ENCODE measurements at regions not wholly inside any gene's neighbourhood (a gene's known extent, or its start where the extent isn't known, plus 50 kb on each side); places are given as distances from the start of the nearest gene placed in this dataset.
A peak's percentile ranks its signal among the peaks of the same experiment; 100 is the strongest.

DNA sequence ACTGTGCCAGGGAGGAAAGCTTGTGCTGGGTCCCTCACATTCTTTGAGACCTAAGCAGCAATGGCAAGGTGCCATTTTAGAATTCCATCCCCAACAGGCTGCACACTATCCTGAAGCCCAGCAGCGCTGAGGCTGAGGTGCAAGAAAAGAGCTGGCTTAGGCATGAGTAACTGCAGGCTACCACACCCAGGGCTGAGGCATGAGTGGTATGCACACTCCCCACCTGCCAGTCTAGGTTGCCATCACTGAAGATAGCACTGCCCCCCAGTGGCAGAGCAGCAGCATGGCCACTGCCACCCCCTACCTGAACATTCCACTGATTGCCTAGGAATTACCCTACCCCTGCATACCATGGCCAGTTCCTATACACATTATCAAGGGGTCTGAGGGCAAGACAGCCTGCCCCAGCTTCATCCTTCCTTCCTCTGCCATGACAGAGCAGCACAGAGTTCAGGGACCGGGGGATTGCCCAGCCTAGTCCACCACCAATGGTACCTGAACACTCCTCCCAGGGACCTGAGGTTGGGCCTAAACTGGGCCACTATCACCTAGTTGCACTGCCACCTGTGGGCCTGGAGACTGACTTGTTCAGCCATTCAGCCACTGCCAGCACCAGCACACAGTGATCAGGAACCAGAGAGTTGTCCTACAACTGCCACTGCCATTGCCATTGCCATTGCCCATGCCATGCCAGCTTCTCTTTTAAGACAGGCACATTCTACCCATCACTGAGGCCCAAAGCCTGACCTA, 129.8 kb downstream of the SATB1 start:
- TF ChIP-seq, protein P1, sequence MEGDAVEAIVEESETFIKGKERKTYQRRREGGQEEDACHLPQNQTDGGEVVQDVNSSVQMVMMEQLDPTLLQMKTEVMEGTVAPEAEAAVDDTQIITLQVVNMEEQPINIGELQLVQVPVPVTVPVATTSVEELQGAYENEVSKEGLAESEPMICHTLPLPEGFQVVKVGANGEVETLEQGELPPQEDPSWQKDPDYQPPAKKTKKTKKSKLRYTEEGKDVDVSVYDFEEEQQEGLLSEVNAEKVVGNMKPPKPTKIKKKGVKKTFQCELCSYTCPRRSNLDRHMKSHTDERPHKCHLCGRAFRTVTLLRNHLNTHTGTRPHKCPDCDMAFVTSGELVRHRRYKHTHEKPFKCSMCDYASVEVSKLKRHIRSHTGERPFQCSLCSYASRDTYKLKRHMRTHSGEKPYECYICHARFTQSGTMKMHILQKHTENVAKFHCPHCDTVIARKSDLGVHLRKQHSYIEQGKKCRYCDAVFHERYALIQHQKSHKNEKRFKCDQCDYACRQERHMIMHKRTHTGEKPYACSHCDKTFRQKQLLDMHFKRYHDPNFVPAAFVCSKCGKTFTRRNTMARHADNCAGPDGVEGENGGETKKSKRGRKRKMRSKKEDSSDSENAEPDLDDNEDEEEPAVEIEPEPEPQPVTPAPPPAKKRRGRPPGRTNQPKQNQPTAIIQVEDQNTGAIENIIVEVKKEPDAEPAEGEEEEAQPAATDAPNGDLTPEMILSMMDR (IDR thresholded peaks at IDR 0.05) = peak; percentile 52
- Histone ChIP-seq H3K27ac (no peak overlapping the region), H3K9me3 (no peaks in the 10 kb centered on the region), H3K36me3 (no peaks in the 10 kb centered on the region), H3K27me3 (no peaks in the 10 kb centered on the region), H3K4me1 (no peaks in the 10 kb centered on the region), H3K4me3 (no peak overlapping the region)
- DNase-seq (peak; percentile 73), ATAC-seq (peak; percentile 100)
- intact Hi-C loops (cut with DNase I) = no loop called here

DNA sequence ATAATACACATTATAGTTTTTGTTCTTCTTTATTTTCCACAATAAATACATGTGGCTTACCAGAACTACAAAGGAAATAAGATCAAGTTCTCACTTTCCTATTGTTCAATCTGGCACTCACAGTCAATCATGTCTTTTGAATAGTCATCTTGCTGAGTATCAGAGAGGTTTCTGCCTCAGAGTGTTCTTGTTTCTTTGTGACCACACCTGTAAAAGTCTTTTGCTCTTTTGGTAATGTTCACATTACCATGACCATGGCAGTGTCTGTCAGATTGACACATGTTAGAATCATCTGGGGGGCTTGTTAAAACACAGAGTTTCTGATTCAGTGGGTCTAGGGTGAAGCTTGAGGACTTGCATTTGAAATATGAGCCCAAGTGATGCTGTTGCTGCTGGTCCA, 135.0 kb downstream of the SATB1 start:
- DNase-seq (no peak), ATAC-seq (no peak)
- TF ChIP-seq, protein P1 (IDR thresholded peaks at IDR 0.05) = no peak
- Histone ChIP-seq H3K27ac (no peak overlapping the region), H3K4me3 (no peak overlapping the region), H3K36me3 (no peaks in the 10 kb centered on the region), H3K9me3 (no peaks in the 10 kb centered on the region), H3K27me3 (no peaks in the 10 kb centered on the region), H3K4me1 (no peaks in the 10 kb centered on the region)
- intact Hi-C loops (cut with DNase I) = no loop called here

DNA sequence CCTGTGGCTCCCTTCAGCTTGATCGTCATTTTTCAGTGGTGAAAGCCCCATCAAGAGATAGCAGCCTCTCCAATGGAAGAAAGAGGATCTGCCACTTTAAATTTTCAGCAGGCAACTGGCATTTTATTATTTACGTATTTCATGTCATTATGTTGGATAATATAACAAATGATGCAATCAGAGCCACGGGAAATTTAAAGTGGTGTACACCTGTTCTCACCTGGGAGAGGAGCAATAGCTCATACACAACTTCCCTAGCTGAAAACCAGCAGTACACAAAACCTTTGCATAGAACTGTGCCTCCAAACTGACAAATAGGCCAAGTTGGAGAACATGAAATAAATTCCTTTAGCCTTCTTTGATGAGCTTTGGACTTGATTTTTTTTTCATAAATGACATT, 136.9 kb downstream of the SATB1 start:
- no peak for ATAC-seq
- no peaks in the 10 kb centered on the region for H3K27me3 ChIP-seq
- no peaks in the 10 kb centered on the region for H3K4me1 ChIP-seq
- intact Hi-C loops (cut with DNase I) = no loop called here
- no peaks in the 10 kb centered on the region for H3K36me3 ChIP-seq
- no peaks in the 10 kb centered on the region for H3K9me3 ChIP-seq
- DNase-seq = no peak
- TF ChIP-seq, protein P1 (IDR thresholded peaks at IDR 0.05) = no peak
- no peak overlapping the region for H3K27ac ChIP-seq
- H3K4me3 ChIP-seq = no peak overlapping the region

DNA sequence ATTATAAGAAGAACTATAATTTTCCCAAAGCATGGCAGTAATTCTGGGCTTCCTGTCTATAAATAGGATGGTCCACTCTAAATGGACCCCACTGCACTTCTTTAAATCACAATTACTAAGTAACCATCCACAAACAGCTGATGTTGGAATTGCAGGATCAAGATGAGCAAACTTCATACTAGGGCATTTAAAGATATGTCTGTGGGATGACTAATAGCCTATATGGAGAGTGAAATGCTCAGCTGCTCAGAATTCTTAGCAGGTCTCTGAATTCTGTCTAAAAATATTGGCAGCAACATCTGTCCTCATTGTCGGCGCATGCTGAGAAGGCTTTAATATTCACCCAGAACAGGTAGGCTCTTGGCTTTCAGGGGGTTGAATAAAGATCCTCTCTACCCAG, 140.4 kb downstream of the SATB1 start:
- TF ChIP-seq, protein P1 (IDR thresholded peaks at IDR 0.05) = no peak
- Histone ChIP-seq H3K36me3 (no peaks in the 10 kb centered on the region), H3K27ac (no peak overlapping the region), H3K27me3 (no peaks in the 10 kb centered on the region), H3K4me3 (no peak overlapping the region), H3K9me3 (no peaks in the 10 kb centered on the region), H3K4me1 (no peaks in the 10 kb centered on the region)
- intact Hi-C loops (cut with DNase I) = no loop called here
- DNase-seq (no peak), ATAC-seq (no peak)

DNA sequence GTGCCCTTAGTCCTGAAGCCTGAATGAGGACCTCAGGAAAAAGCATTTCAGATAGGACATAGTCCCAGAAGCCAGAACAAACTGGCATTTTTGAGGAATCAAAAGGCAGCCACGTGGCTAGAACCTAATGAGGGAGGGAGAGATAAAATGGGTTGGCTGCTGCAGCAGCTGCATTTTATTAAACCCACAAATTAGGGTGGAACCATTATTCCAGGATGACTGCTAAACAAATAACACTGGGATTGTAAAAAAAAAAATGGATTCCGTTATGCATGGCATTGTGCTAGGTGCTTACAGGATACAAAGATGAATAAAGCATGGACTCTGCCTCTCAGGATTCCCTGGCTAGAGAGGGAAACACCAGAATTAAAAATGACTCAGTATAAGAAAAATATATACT, 141.5 kb downstream of the SATB1 start:
- no peaks in the 10 kb centered on the region for H3K9me3 ChIP-seq
- intact Hi-C loops (cut with DNase I) = no loop called here
- H3K4me3 ChIP-seq = no peak overlapping the region
- no peaks in the 10 kb centered on the region for H3K27me3 ChIP-seq
- H3K4me1 ChIP-seq = no peaks in the 10 kb centered on the region
- DNase-seq (no peak), ATAC-seq (no peak)
- TF ChIP-seq, protein P1 (IDR thresholded peaks at IDR 0.05) = no peak
- H3K36me3 ChIP-seq = no peaks in the 10 kb centered on the region
- no peak overlapping the region for H3K27ac ChIP-seq

DNA sequence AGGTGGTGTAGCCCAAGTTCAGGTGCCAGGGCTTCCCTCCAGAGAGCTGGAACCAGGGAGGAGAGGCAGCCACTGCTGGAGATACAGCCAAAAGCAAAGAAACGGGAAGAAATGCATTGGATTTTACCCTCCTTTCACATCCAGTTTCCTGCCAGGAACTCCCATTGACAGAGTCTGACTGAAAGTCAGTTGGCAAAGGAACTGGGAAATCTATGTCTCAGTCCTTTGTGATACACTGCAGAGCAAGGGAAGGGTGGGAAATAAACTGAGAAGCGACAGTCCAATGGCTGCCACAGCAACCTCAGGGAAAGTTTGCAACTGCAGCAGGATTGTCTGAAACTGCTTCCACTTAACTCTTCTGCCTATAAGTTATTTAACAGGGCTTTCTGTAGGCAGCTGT, 142.6 kb downstream of the SATB1 start:
- no peaks in the 10 kb centered on the region for H3K27me3 ChIP-seq
- H3K27ac ChIP-seq = no peak overlapping the region
- H3K4me1 ChIP-seq = no peaks in the 10 kb centered on the region
- ATAC-seq = no peak
- TF ChIP-seq, protein P1 (IDR thresholded peaks at IDR 0.05) = no peak
- H3K9me3 ChIP-seq = no peaks in the 10 kb centered on the region
- H3K36me3 ChIP-seq = no peaks in the 10 kb centered on the region
- intact Hi-C loops (cut with DNase I) = no loop called here
- no peak for DNase-seq
- no peak overlapping the region for H3K4me3 ChIP-seq

All from upper lobe of right lung (tissue), 1 donor.